ENCODE measurements at regions not wholly inside any gene's neighbourhood (a gene's known extent, or its start where the extent isn't known, plus 50 kb on each side); places are given as distances from the start of the nearest gene placed in this dataset.

DNA sequence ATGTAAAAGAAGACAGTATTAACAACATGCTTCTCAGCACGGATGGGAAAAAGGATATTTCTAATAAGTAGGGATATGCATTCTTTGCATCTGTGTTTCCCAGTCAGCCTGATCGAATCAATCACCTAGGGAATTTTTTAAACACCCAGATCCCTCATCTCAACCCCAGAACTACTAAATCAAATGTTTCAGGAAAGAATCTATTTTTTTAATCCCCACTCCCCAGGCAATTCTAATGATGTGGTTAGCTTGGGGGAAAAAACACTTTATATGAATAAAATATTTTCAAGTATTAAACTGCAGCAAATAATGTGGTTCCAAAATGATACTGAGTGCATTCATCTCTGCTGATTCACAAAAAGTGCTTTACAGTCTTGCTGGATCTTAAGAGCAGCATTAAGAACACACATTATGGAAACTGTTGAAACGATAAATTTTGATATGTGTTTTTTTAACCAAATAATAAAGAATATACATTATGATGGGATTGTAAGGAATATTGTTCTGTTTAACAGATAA is 68.7 kb upstream of the GUCY1A1 start:
- H3K36me3 Mint-ChIP-seq (ENCODE audit: low read depth): no peaks in the 10 kb centered on the region
- H3K27me3 Mint-ChIP-seq (ENCODE audit: low read depth): no peaks in the 10 kb centered on the region
- TF ChIP-seq, protein P1, sequence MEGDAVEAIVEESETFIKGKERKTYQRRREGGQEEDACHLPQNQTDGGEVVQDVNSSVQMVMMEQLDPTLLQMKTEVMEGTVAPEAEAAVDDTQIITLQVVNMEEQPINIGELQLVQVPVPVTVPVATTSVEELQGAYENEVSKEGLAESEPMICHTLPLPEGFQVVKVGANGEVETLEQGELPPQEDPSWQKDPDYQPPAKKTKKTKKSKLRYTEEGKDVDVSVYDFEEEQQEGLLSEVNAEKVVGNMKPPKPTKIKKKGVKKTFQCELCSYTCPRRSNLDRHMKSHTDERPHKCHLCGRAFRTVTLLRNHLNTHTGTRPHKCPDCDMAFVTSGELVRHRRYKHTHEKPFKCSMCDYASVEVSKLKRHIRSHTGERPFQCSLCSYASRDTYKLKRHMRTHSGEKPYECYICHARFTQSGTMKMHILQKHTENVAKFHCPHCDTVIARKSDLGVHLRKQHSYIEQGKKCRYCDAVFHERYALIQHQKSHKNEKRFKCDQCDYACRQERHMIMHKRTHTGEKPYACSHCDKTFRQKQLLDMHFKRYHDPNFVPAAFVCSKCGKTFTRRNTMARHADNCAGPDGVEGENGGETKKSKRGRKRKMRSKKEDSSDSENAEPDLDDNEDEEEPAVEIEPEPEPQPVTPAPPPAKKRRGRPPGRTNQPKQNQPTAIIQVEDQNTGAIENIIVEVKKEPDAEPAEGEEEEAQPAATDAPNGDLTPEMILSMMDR (IDR thresholded peaks at IDR 0.05): no peak
- DNase-seq (ENCODE audit: low spot score): no peak
- H3K4me1 Mint-ChIP-seq (ENCODE audit: low read depth): peaks cover 41% of the 10 kb centered on the region
- no peaks in the 10 kb centered on the region for H3K9me3 Mint-ChIP-seq (ENCODE audit: low read depth)
- H3K4me3 Mint-ChIP-seq (ENCODE audit: unreplicated experiment): no peak overlapping the region
- H3K27ac Mint-ChIP-seq (ENCODE audit: unreplicated experiment): peak overlapping the region; percentile 12

GRCh38 chr4:155597281-155597680 is 69.4 kb upstream of the GUCY1A1 start:
- Mint-ChIP-seq H3K9me3 (ENCODE audit: low read depth) (no peaks in the 10 kb centered on the region), H3K4me1 (ENCODE audit: low read depth) (peaks cover 41% of the 10 kb centered on the region), H3K4me3 (ENCODE audit: unreplicated experiment) (no peak overlapping the region), H3K27ac (ENCODE audit: unreplicated experiment) (no peak overlapping the region), H3K36me3 (ENCODE audit: low read depth) (no peaks in the 10 kb centered on the region), H3K27me3 (ENCODE audit: low read depth) (no peaks in the 10 kb centered on the region)
- no peak for DNase-seq (ENCODE audit: low spot score)
- TF ChIP-seq, protein P1 (IDR thresholded peaks at IDR 0.05): no peak

- Mint-ChIP-seq H3K27me3 (ENCODE audit: low read depth) (no peaks in the 10 kb centered on the region), H3K9me3 (ENCODE audit: low read depth) (peaks cover 2% of the 10 kb centered on the region), H3K4me3 (ENCODE audit: unreplicated experiment) (no peak overlapping the region), H3K4me1 (ENCODE audit: low read depth) (peaks cover 43% of the 10 kb centered on the region), H3K27ac (ENCODE audit: unreplicated experiment) (no peak overlapping the region), H3K36me3 (ENCODE audit: low read depth) (no peaks in the 10 kb centered on the region)
- no peak for DNase-seq (ENCODE audit: low spot score)
- TF ChIP-seq, protein P1 (IDR thresholded peaks at IDR 0.05): no peak
Measured at GRCh38 chr4:155593793-155594192, 72.9 kb upstream of the GUCY1A1 start.

- TF ChIP-seq, protein P1 (IDR thresholded peaks at IDR 0.05): no peak
- H3K9me3 Mint-ChIP-seq (ENCODE audit: low read depth): peaks cover 2% of the 10 kb centered on the region
- H3K27ac Mint-ChIP-seq (ENCODE audit: unreplicated experiment): no peak overlapping the region
- peaks cover 37% of the 10 kb centered on the region for H3K4me1 Mint-ChIP-seq (ENCODE audit: low read depth)
- H3K27me3 Mint-ChIP-seq (ENCODE audit: low read depth): no peaks in the 10 kb centered on the region
- no peaks in the 10 kb centered on the region for H3K36me3 Mint-ChIP-seq (ENCODE audit: low read depth)
- DNase-seq (ENCODE audit: low spot score): no peak
- H3K4me3 Mint-ChIP-seq (ENCODE audit: unreplicated experiment): no peak overlapping the region
Measured at GRCh38 chr4:155592938-155593297, 73.7 kb upstream of the GUCY1A1 start.

DNA sequence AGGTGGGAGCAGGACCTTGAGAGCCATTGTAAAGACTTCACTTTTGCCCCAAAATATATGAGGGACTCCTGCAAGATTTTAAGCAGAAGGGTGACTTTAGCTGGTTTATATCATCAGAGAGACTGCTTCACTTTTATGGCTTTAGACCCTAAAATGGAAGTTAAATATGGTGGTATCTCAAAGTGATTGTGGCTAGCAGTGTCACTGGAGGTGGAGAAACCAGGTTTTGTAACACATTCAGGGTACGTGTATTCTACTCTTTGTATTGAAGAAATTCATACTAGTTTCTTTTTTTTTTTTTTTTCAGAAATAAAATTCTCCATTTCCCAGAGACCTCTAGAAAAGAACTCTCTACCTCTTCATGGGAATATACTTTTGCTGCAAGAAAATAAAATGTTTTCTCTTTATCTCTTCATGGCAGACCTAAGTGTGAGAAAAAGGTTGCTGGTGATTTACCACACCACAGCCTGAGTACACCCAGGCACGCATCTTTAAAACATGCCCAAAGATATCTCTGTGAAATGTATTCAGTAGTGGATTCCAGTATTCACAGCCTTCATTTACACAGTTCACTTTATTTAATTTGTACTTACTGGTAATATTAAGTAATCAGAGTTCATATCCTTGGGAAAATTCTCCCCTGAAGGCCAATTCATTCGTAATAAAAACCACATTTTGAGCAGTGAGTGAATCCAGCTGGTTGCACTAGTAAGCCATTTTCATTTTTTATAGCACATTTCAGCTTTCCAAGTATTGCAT is 74.3 kb upstream of the GUCY1A1 start:
- TF ChIP-seq, protein P1 (IDR thresholded peaks at IDR 0.05): no peak
- Mint-ChIP-seq H3K4me3 (ENCODE audit: unreplicated experiment) (no peak overlapping the region), H3K9me3 (ENCODE audit: low read depth) (peaks cover 2% of the 10 kb centered on the region), H3K27ac (ENCODE audit: unreplicated experiment) (peak overlapping the region; percentile 87), H3K36me3 (ENCODE audit: low read depth) (no peaks in the 10 kb centered on the region), H3K27me3 (ENCODE audit: low read depth) (no peaks in the 10 kb centered on the region), H3K4me1 (ENCODE audit: low read depth) (peaks cover 33% of the 10 kb centered on the region)
- no peak for DNase-seq (ENCODE audit: low spot score)

Measured in chondrocyte (in vitro differentiated cells).